Adrenal gland (tissue), 5 donors: ENCODE measurements at regions not wholly inside any gene's neighbourhood (a gene's known extent, or its start where the extent isn't known, plus 50 kb on each side); places are given as distances from the start of the nearest gene placed in this dataset.

Experiments used
- POLR2A ChIP-seq, 2 donors: fragments of 450-650 bp; IDR thresholded peaks; one replicate each; pipeline ENCODE4 v1.6.1; 2017; ENCODE audit warnings: antibody characterized with exemption in 2 of 2, mild to moderate bottlenecking in 2 of 2, moderate library complexity in 1 of 2
- TF ChIP-seq, protein P1 (sequence below), 6 experiments: fragments of 450-650 bp in 4 of 6; fragments of 200-600 bp in 2 of 6; sonication (generic) in 1 of 6; IDR thresholded peaks; 1 replicate in 5 of 6; 2 replicates in 1 of 6; pipeline versions ENCODE4 v1.5.1 to v1.8.0; 2016 to 2021; ENCODE audit warnings: antibody characterized with exemption in 6 of 6, mild to moderate bottlenecking in 2 of 6, moderate library complexity in 1 of 6
- donor health status: DM: no; HTN: no; CAD: no.

GRCh38 chr7:110483553-110483952 lies 607.4 kb upstream of the LRRN3 start:
- TF ChIP-seq POLR2A (IDR thresholded peaks at IDR 0.05) = no peak
- TF ChIP-seq, protein P1, sequence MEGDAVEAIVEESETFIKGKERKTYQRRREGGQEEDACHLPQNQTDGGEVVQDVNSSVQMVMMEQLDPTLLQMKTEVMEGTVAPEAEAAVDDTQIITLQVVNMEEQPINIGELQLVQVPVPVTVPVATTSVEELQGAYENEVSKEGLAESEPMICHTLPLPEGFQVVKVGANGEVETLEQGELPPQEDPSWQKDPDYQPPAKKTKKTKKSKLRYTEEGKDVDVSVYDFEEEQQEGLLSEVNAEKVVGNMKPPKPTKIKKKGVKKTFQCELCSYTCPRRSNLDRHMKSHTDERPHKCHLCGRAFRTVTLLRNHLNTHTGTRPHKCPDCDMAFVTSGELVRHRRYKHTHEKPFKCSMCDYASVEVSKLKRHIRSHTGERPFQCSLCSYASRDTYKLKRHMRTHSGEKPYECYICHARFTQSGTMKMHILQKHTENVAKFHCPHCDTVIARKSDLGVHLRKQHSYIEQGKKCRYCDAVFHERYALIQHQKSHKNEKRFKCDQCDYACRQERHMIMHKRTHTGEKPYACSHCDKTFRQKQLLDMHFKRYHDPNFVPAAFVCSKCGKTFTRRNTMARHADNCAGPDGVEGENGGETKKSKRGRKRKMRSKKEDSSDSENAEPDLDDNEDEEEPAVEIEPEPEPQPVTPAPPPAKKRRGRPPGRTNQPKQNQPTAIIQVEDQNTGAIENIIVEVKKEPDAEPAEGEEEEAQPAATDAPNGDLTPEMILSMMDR (IDR thresholded peaks at IDR 0.05) = no peak
